ENCODE measurements at regions not wholly inside any gene's neighbourhood (a gene's known extent, or its start where the extent isn't known, plus 50 kb on each side); places are given as distances from the start of the nearest gene placed in this dataset.

DNA sequence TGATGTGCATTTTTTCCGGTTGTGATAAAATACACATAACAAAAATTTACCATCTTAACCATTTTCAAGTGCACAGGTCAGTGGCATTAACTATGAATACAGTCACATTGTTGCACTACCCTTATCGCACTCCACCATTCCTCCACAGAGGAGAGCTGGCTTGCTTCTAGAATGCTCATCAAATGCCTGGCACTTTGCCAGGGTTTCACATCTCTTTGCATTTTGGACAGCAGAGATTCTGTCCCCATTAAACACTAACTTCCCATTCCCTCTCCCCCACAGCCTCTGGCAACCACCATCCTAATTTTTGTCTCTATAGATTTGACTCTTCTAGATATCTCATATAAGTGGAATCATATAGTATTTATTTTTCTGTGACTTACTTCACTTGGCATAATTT is 165.0 kb downstream of the ASB1 start:
- TF ChIP-seq, protein P1, sequence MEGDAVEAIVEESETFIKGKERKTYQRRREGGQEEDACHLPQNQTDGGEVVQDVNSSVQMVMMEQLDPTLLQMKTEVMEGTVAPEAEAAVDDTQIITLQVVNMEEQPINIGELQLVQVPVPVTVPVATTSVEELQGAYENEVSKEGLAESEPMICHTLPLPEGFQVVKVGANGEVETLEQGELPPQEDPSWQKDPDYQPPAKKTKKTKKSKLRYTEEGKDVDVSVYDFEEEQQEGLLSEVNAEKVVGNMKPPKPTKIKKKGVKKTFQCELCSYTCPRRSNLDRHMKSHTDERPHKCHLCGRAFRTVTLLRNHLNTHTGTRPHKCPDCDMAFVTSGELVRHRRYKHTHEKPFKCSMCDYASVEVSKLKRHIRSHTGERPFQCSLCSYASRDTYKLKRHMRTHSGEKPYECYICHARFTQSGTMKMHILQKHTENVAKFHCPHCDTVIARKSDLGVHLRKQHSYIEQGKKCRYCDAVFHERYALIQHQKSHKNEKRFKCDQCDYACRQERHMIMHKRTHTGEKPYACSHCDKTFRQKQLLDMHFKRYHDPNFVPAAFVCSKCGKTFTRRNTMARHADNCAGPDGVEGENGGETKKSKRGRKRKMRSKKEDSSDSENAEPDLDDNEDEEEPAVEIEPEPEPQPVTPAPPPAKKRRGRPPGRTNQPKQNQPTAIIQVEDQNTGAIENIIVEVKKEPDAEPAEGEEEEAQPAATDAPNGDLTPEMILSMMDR (IDR thresholded peaks at IDR 0.05): no peak
- no peak for TF ChIP-seq POLR2A (IDR thresholded peaks at IDR 0.05)
